ENCODE measurements at regions not wholly inside any gene's neighbourhood (a gene's known extent, or its start where the extent isn't known, plus 50 kb on each side); places are given as distances from the start of the nearest gene placed in this dataset.

DNA sequence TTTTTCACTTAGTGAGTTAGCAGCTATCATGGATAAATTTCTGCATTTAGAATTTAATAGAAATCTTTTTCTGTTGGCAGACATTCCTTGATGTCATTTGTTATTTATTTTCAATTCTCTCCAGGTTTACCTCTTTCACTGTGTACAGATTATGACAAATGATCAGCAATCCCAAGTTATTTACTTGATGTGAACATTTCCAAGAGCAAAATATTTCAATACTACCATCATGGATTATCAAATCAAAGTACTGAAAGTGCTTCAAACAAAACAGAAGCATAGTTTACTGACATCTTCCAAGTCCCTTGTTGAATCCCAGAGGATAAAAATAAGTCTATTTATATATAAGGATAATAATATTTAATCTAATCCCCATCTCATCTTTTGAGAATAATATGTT is 852.2 kb upstream of the CITED2 start:
- no peak overlapping the region for H3K4me3 ChIP-seq
- H2AFZ ChIP-seq (ENCODE audit: low read depth, low read length), result no peak overlapping the region
- ATAC-seq (no peak), FAIRE-seq (no peak), DNase-seq (ENCODE audit: extremely low read depth in 1 of 4, low spot score in 3 of 4) (no peak)
- H3K9me1 ChIP-seq (ENCODE audit: control insufficient read depth, insufficient read depth, low read length), result no peaks in the 10 kb centered on the region
- no peaks in the 10 kb centered on the region for H4K20me1 ChIP-seq (replicated peaks; ENCODE audit: control insufficient read depth, insufficient read depth, low read length)
- in situ Hi-C loops (cut with MboI), result no loop called here
- CTCF ChIA-PET (ENCODE audit: low intra/inter-chr PET ratio), result no interaction called here
- TF ChIP-seq SRSF1 (IDR thresholded peaks at IDR 0.05; ENCODE audit: low read depth, low read length), result no peak
- TF ChIP-seq TFAM (CRISPR knock-in tag; conservative IDR thresholded peaks at IDR 0.05), result no peak
- TF ChIP-seq MAZ (CRISPR knock-in tag; conservative IDR thresholded peaks at IDR 0.05 in 1 of 2, IDR thresholded peaks at IDR 0.05 in 1 of 2), result no peak
- BruUV-seq (replicated peaks), result no TSS peak
- POLR2A ChIA-PET, result no interaction called here
- intact Hi-C loops (cut with micrococcal nuclease), result no loop called here
- H3K27ac ChIP-seq (ENCODE audit: extremely low read depth, low read depth, low read length), result no peak overlapping the region
- H3K36me3 ChIP-seq (ENCODE audit: control insufficient read depth, insufficient read depth, low read length), result peaks cover 5% of the 10 kb centered on the region; the same call in 2 of the 3 replicates
- no peak overlapping the region for H3K9ac ChIP-seq (ENCODE audit: insufficient read depth in 1 of 2, low read depth in 2 of 2, low read length in 2 of 2)
- H3K4me2 ChIP-seq (ENCODE audit: insufficient read depth, low read length), result no peak overlapping the region
- H3K79me2 ChIP-seq (ENCODE audit: control insufficient read depth, insufficient read depth, low read length), result 0 out of 3 replicates have a peak, but pooled peaks cover 2% of the 10 kb centered on the region
- no peaks in the 10 kb centered on the region for H3K4me1 ChIP-seq (replicated peaks in 1 of 2; ENCODE audit: control insufficient read depth in 2 of 2, insufficient read depth in 2 of 2, low read length in 2 of 2)
- H3K9me3 ChIP-seq (replicated peaks; ENCODE audit: control insufficient read depth, insufficient read depth, low read depth, low read length), result peaks cover 4% of the 10 kb centered on the region; the same call in 1 of the 2 replicates
- no peaks in the 10 kb centered on the region for H3K27me3 ChIP-seq (ENCODE audit: control insufficient read depth in 2 of 2, insufficient read depth in 2 of 2, low read length in 2 of 2)

GRCh38 chr6:140225701-140226436 is 851.4 kb upstream of the CITED2 start:
- FAIRE-seq, result no peak

More at GRCh38 chr6:140225701-140226436, 851.4 kb upstream of the CITED2 start:
- Histone ChIP-seq H3K9ac (ENCODE audit: insufficient read depth in 1 of 2, low read depth in 2 of 2, low read length in 2 of 2) (no peak overlapping the region), H3K36me3 (ENCODE audit: control insufficient read depth, insufficient read depth, low read length) (peaks cover 5% of the 10 kb centered on the region; the same call in 2 of the 3 replicates), H3K4me1 (replicated peaks in 1 of 2; ENCODE audit: control insufficient read depth in 2 of 2, insufficient read depth in 2 of 2, low read length in 2 of 2) (no peaks in the 10 kb centered on the region), H4K20me1 (replicated peaks; ENCODE audit: control insufficient read depth, insufficient read depth, low read length) (no peaks in the 10 kb centered on the region), H3K9me1 (ENCODE audit: control insufficient read depth, insufficient read depth, low read length) (no peaks in the 10 kb centered on the region), H3K9me3 (replicated peaks; ENCODE audit: control insufficient read depth, insufficient read depth, low read depth, low read length) (peaks cover 4% of the 10 kb centered on the region; the same call in 1 of the 2 replicates), H2AFZ (ENCODE audit: low read depth, low read length) (no peak overlapping the region), H3K79me2 (ENCODE audit: control insufficient read depth, insufficient read depth, low read length) (0 out of 3 replicates have a peak, but pooled peaks cover 2% of the 10 kb centered on the region), H3K27me3 (ENCODE audit: control insufficient read depth in 2 of 2, insufficient read depth in 2 of 2, low read length in 2 of 2) (no peaks in the 10 kb centered on the region), H3K27ac (ENCODE audit: extremely low read depth, low read depth, low read length) (no peak overlapping the region), H3K4me2 (ENCODE audit: insufficient read depth, low read length) (no peak overlapping the region), H3K4me3 (no peak overlapping the region)
- no peak for TF ChIP-seq NR4A1 (CRISPR knock-in tag; IDR thresholded peaks at IDR 0.05)
- no peak for TF ChIP-seq NR4A1 (tag; IDR thresholded peaks at IDR 0.05)
- TF ChIP-seq, protein P1, sequence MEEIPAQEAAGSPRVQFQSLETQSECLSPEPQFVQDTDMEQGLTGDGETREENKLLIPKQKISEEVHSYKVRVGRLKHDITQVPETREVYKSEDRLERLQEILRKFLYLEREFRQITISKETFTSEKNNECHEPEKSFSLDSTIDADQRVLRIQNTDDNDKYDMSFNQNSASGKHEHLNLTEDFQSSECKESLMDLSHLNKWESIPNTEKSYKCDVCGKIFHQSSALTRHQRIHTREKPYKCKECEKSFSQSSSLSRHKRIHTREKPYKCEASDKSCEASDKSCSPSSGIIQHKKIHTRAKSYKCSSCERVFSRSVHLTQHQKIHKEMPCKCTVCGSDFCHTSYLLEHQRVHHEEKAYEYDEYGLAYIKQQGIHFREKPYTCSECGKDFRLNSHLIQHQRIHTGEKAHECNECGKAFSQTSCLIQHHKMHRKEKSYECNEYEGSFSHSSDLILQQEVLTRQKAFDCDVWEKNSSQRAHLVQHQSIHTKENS (CRISPR knock-in tag; IDR thresholded peaks at IDR 0.05), result no peak
- intact Hi-C loops (cut with micrococcal nuclease), result no loop called here
- POLR2A ChIA-PET, result no interaction called here
- no peak for ATAC-seq
- 47% methylated on average over 2 of the region's 2 CpGs for WGBS (ENCODE audit: insufficient coverage, low coverage, missing lambda C conversion rate)
- BruUV-seq (replicated peaks), result no TSS peak
- no peak for DNase-seq (ENCODE audit: extremely low read depth in 1 of 4, low spot score in 3 of 4)
- in situ Hi-C loops (cut with MboI), result no loop called here
- CTCF ChIA-PET (ENCODE audit: low intra/inter-chr PET ratio), result no interaction called here

Data from K562 (cell line).